Upper lobe of left lung (tissue), 6 donors: ENCODE measurements at regions not wholly inside any gene's neighbourhood (a gene's known extent, or its start where the extent isn't known, plus 50 kb on each side); places are given as distances from the start of the nearest gene placed in this dataset.

ENCODE experiments used
- ATAC-seq, 2 donors: fragments of 200-7000 bp; cut with Tn5 transposase; one replicate each; pipeline ENCODE4 v1.9.1; 2022; ENCODE audit warnings: mild to moderate bottlenecking in 2 of 2, moderate library complexity in 2 of 2; ENCODE audit not compliant: low FRiP score in 2 of 2
- DNase-seq, 2 donors: peaks; one replicate each; pipeline ENCODE4 v3.0.0-alpha.2; 2019 to 2020
- H3K27ac ChIP-seq, 4 donors: fragments of 200-600 bp; sonication (generic); one replicate each; pipeline ENCODE4 v1.5.1; 2016 to 2019
- H3K27me3 ChIP-seq, 4 donors: fragments of 200-600 bp; sonication (generic); one replicate each; pipeline ENCODE4 v1.5.1; 2017 to 2019
- H3K36me3 ChIP-seq, 4 donors: fragments of 200-600 bp; sonication (generic); one replicate each; pipeline ENCODE4 v1.5.1; 2016 to 2019
- H3K4me1 ChIP-seq, 4 donors: fragments of 200-600 bp; sonication (generic); one replicate each; pipeline ENCODE4 v1.5.1; 2018 to 2019
- H3K4me3 ChIP-seq, 4 donors: fragments of 200-600 bp; sonication (generic); one replicate each; pipeline ENCODE4 v1.5.1; 2017 to 2019; ENCODE audit warnings: mild to moderate bottlenecking in 2 of 4, moderate library complexity in 1 of 4
- H3K9me3 ChIP-seq, 4 donors: fragments of 200-600 bp; sonication (generic); one replicate each; pipeline ENCODE4 v1.5.1; 2018 to 2019
- CTCF ChIP-seq, 6 experiments: fragments of 450-650 bp in 4 of 6; fragments of 200-600 bp in 2 of 6; sonication (generic) in 2 of 6; IDR thresholded peaks; one replicate each; pipeline ENCODE4 v1.5.1; 2016 to 2019; ENCODE audit warnings: antibody characterized with exemption in 6 of 6
- EP300 ChIP-seq, 4 donors: sonication (generic); formaldehyde crosslinking; IDR thresholded peaks; one replicate each; pipeline ENCODE4 v1.5.1; 2017; ENCODE audit warnings: antibody characterized with exemption in 4 of 4, control low read depth in 2 of 4
- POLR2A ChIP-seq, 4 donors: fragments of 450-650 bp; IDR thresholded peaks; one replicate each; pipeline ENCODE4 v1.5.1; 2016 to 2017; ENCODE audit warnings: antibody characterized with exemption in 4 of 4, mild to moderate bottlenecking in 2 of 4
- POLR2AphosphoS5 ChIP-seq, 2 donors: sonication (generic); formaldehyde crosslinking; IDR thresholded peaks; one replicate each; pipeline ENCODE4 v1.5.1; 2017; ENCODE audit warnings: antibody characterized with exemption in 2 of 2
- WGBS, 2 donors: methylation state at CpG; one replicate each; pipeline ENCODE4 v1.1.5; 2017 to 2018; 5-methylcytosine and 5-hydroxymethylcytosine counted together
- donor health status: DM: no; HTN: no; CAD: no; lungs with moderate emphysema.
- donor health status: DM: no; HTN: yes; CAD: no; lungs with severe emphysema.

- DNase-seq (no peak), ATAC-seq (no peak)
- no peak for TF ChIP-seq EP300 (IDR thresholded peaks at IDR 0.05)
- no peak for TF ChIP-seq POLR2A (IDR thresholded peaks at IDR 0.05)
- TF ChIP-seq CTCF (IDR thresholded peaks at IDR 0.05): no peak
- TF ChIP-seq POLR2AphosphoS5 (IDR thresholded peaks at IDR 0.05): no peak
- H3K27ac ChIP-seq: no peak overlapping the region
- H3K9me3 ChIP-seq: no peaks in the 10 kb centered on the region
- H3K4me1 ChIP-seq: no peaks in the 10 kb centered on the region
- H3K4me3 ChIP-seq: no peak overlapping the region
- H3K36me3 ChIP-seq: no peaks in the 10 kb centered on the region
- H3K27me3 ChIP-seq: no peaks in the 10 kb centered on the region
Observed at GRCh38 chr6:71035871-71036270, 79.0 kb upstream of the B3GAT2 start.

- no peak for TF ChIP-seq CTCF (IDR thresholded peaks at IDR 0.05)
- Histone ChIP-seq H3K9me3 (no peaks in the 10 kb centered on the region), H3K27me3 (no peaks in the 10 kb centered on the region), H3K4me3 (no peak overlapping the region), H3K4me1 (no peaks in the 10 kb centered on the region), H3K36me3 (no peaks in the 10 kb centered on the region), H3K27ac (no peak overlapping the region)
- WGBS, 2 donors: 70 to 75% methylated on average over 8 of the region's 8 CpGs
- no peak for DNase-seq
- ATAC-seq: no peak
Observed at GRCh38 chr6:71038711-71039344, 82.0 kb upstream of the B3GAT2 start.

GRCh38 chr6:71040043-71040442 is 83.2 kb upstream of the B3GAT2 start:
- Histone ChIP-seq H3K9me3 (no peaks in the 10 kb centered on the region), H3K36me3 (no peaks in the 10 kb centered on the region), H3K27me3 (no peaks in the 10 kb centered on the region), H3K27ac (no peak overlapping the region), H3K4me3 (no peak overlapping the region), H3K4me1 (no peaks in the 10 kb centered on the region)
- no peak for DNase-seq
- ATAC-seq: no peak
- 71 to 100% methylated on average over 1 of the region's 1 CpG for WGBS, 2 donors
- TF ChIP-seq CTCF (IDR thresholded peaks at IDR 0.05): no peak
- TF ChIP-seq EP300 (IDR thresholded peaks at IDR 0.05): no peak
- no peak for TF ChIP-seq POLR2AphosphoS5 (IDR thresholded peaks at IDR 0.05)
- no peak for TF ChIP-seq POLR2A (IDR thresholded peaks at IDR 0.05)

GRCh38 chr6:71040841-71041240 is 84.0 kb upstream of the B3GAT2 start:
- no peaks in the 10 kb centered on the region for H3K36me3 ChIP-seq
- DNase-seq (no peak), ATAC-seq (no peak)
- H3K27ac ChIP-seq: no peak overlapping the region
- no peaks in the 10 kb centered on the region for H3K9me3 ChIP-seq
- WGBS, 2 donors: 84% methylated on average over 2 of the region's 2 CpGs
- TF ChIP-seq POLR2AphosphoS5 (IDR thresholded peaks at IDR 0.05): no peak
- no peaks in the 10 kb centered on the region for H3K4me1 ChIP-seq
- no peaks in the 10 kb centered on the region for H3K27me3 ChIP-seq
- no peak overlapping the region for H3K4me3 ChIP-seq

- 46 to 48% methylated on average over 1 of the region's 1 CpG for WGBS, 2 donors
- ATAC-seq: peak in 1 of 2 donors; percentile 58
- Histone ChIP-seq H3K27me3 (no peaks in the 10 kb centered on the region), H3K36me3 (no peaks in the 10 kb centered on the region), H3K4me1 (no peaks in the 10 kb centered on the region), H3K27ac (no peak overlapping the region), H3K9me3 (no peaks in the 10 kb centered on the region), H3K4me3 (no peak overlapping the region)
- TF ChIP-seq EP300 (IDR thresholded peaks at IDR 0.05): no peak
- no peak for TF ChIP-seq CTCF (IDR thresholded peaks at IDR 0.05)
- peak in 1 of 2 donors; percentile 30 for DNase-seq
Observed at GRCh38 chr6:71043902-71044301, 87.0 kb upstream of the B3GAT2 start.
